ENCODE measurements at regions not wholly inside any gene's neighbourhood (a gene's known extent, or its start where the extent isn't known, plus 50 kb on each side); places are given as distances from the start of the nearest gene placed in this dataset.
"Not testable (repeated sequence)": the region's sequence is repeated elsewhere in the genome, so short reads cannot be mapped to it uniquely, and the experiment has no call there.

- not testable (repeated sequence) for TF ChIP-seq FOXK2 (IDR thresholded peaks at IDR 0.05); PKNOX1 (IDR thresholded peaks at IDR 0.05); LEF1 (IDR thresholded peaks at IDR 0.05; ENCODE audit: borderline replicate concordance); ZNF384 (IDR thresholded peaks at IDR 0.05); CTBP1 (IDR thresholded peaks at IDR 0.05; ENCODE audit: borderline replicate concordance); SUZ12 (IDR thresholded peaks at IDR 0.05); TARDBP (IDR thresholded peaks at IDR 0.05); ARNT (IDR thresholded peaks at IDR 0.05); BHLHE40 (IDR thresholded peaks at IDR 0.05; ENCODE audit: borderline replicate concordance); FOXM1 (IDR thresholded peaks at IDR 0.05; ENCODE audit: borderline replicate concordance); SP1 (IDR thresholded peaks at IDR 0.05); ELF4 (IDR thresholded peaks at IDR 0.05)
Measured at GRCh38 chr1:213421178-213421577, 370.1 kb downstream of the RPS6KC1 start.
